ENCODE measurements at regions not wholly inside any gene's neighbourhood (a gene's known extent, or its start where the extent isn't known, plus 50 kb on each side); places are given as distances from the start of the nearest gene placed in this dataset.

- H3K36me3 Mint-ChIP-seq (ENCODE audit: insufficient read depth) = no peaks in the 10 kb centered on the region
- no peak for DNase-seq (ENCODE audit: low spot score, unreplicated experiment)
- H3K9me3 Mint-ChIP-seq (ENCODE audit: low read depth) = no peaks in the 10 kb centered on the region
- peaks cover 41% of the 10 kb centered on the region for H3K27me3 Mint-ChIP-seq
- no peaks in the 10 kb centered on the region for H3K4me1 Mint-ChIP-seq (ENCODE audit: low read depth)
- H3K4me3 Mint-ChIP-seq (ENCODE audit: low read depth) = no peak overlapping the region
- no peak for TF ChIP-seq CTCF (IDR thresholded peaks at IDR 0.05; ENCODE audit: unreplicated experiment)
- H3K27ac Mint-ChIP-seq = no peak overlapping the region
Measured at GRCh38 chr20:63087236-63087871, 80.6 kb upstream of the BHLHE23 start.

GRCh38 chr20:63086421-63087235 is 79.9 kb upstream of the BHLHE23 start:
- no peaks in the 10 kb centered on the region for H3K9me3 Mint-ChIP-seq (ENCODE audit: low read depth)
- no peak overlapping the region for H3K4me3 Mint-ChIP-seq (ENCODE audit: low read depth)
- H3K27me3 Mint-ChIP-seq = peaks cover 45% of the 10 kb centered on the region
- no peak for DNase-seq (ENCODE audit: low spot score, unreplicated experiment)
- TF ChIP-seq CTCF (IDR thresholded peaks at IDR 0.05; ENCODE audit: unreplicated experiment) = no peak
- H3K4me1 Mint-ChIP-seq (ENCODE audit: low read depth) = no peaks in the 10 kb centered on the region
- H3K36me3 Mint-ChIP-seq (ENCODE audit: insufficient read depth) = no peaks in the 10 kb centered on the region
- no peak overlapping the region for H3K27ac Mint-ChIP-seq

GRCh38 chr20:63085151-63085861 is 78.5 kb upstream of the BHLHE23 start:
- no peaks in the 10 kb centered on the region for H3K9me3 Mint-ChIP-seq (ENCODE audit: low read depth)
- TF ChIP-seq CTCF (IDR thresholded peaks at IDR 0.05; ENCODE audit: unreplicated experiment) = no peak
- peaks cover 45% of the 10 kb centered on the region for H3K27me3 Mint-ChIP-seq
- no peaks in the 10 kb centered on the region for H3K36me3 Mint-ChIP-seq (ENCODE audit: insufficient read depth)
- no peak overlapping the region for H3K27ac Mint-ChIP-seq
- no peak for DNase-seq (ENCODE audit: low spot score, unreplicated experiment)
- H3K4me1 Mint-ChIP-seq (ENCODE audit: low read depth) = no peaks in the 10 kb centered on the region
- no peak overlapping the region for H3K4me3 Mint-ChIP-seq (ENCODE audit: low read depth)

- H3K9me3 Mint-ChIP-seq (ENCODE audit: low read depth) = no peaks in the 10 kb centered on the region
- DNase-seq (ENCODE audit: low spot score, unreplicated experiment) = no peak
- no peak overlapping the region for H3K27ac Mint-ChIP-seq
- no peak for TF ChIP-seq CTCF (IDR thresholded peaks at IDR 0.05; ENCODE audit: unreplicated experiment)
- H3K36me3 Mint-ChIP-seq (ENCODE audit: insufficient read depth) = no peaks in the 10 kb centered on the region
- peaks cover 51% of the 10 kb centered on the region for H3K27me3 Mint-ChIP-seq
- H3K4me3 Mint-ChIP-seq (ENCODE audit: low read depth) = no peak overlapping the region
- H3K4me1 Mint-ChIP-seq (ENCODE audit: low read depth) = no peaks in the 10 kb centered on the region
Measured at GRCh38 chr20:63084563-63084927, 77.8 kb upstream of the BHLHE23 start.

- no peak for TF ChIP-seq CTCF (IDR thresholded peaks at IDR 0.05; ENCODE audit: unreplicated experiment)
- peaks cover 51% of the 10 kb centered on the region for H3K27me3 Mint-ChIP-seq
- H3K9me3 Mint-ChIP-seq (ENCODE audit: low read depth) = no peaks in the 10 kb centered on the region
- H3K36me3 Mint-ChIP-seq (ENCODE audit: insufficient read depth) = no peaks in the 10 kb centered on the region
- H3K27ac Mint-ChIP-seq = no peak overlapping the region
- DNase-seq (ENCODE audit: low spot score, unreplicated experiment) = no peak
- no peak overlapping the region for H3K4me3 Mint-ChIP-seq (ENCODE audit: low read depth)
- H3K4me1 Mint-ChIP-seq (ENCODE audit: low read depth) = no peaks in the 10 kb centered on the region
Measured at GRCh38 chr20:63083831-63084562, 77.2 kb upstream of the BHLHE23 start.

All from progenitor cell of endocrine pancreas (in vitro differentiated cells).